ENCODE measurements at regions not wholly inside any gene's neighbourhood (a gene's known extent, or its start where the extent isn't known, plus 50 kb on each side); places are given as distances from the start of the nearest gene placed in this dataset.

GRCh38 chr6:85707515-85708145 is 64.9 kb upstream of the SYNCRIP start:
- peak; percentile 41 to 44 for DNase-seq

GRCh38 chr6:85706272-85706671 is 63.6 kb upstream of the SYNCRIP start:
- no peak for DNase-seq

GRCh38 chr6:85705220-85705619 is 62.5 kb upstream of the SYNCRIP start:
- no peak for DNase-seq

- DNase-seq, result no peak
Measured at GRCh38 chr6:85703406-85703805, 60.7 kb upstream of the SYNCRIP start.

Data from inflammatory macrophage (primary cell).